GM21423 (cell line): ENCODE measurements at regions not wholly inside any gene's neighbourhood (a gene's known extent, or its start where the extent isn't known, plus 50 kb on each side); places are given as distances from the start of the nearest gene placed in this dataset.

ENCODE experiments used
- ATAC-seq: cut with Tn5 transposase; IDR thresholded peaks from one replicate; pipeline ENCODE4 v1.9.1; 2021; ENCODE audit warnings: mild to moderate bottlenecking, moderate library complexity; ENCODE audit not compliant: unreplicated experiment

- no peak for ATAC-seq
Measured at GRCh38 chr9:104009826-104010225, 84.3 kb upstream of the SMC2 start.

GRCh38 chr9:104022083-104022482 lies 72.0 kb upstream of the SMC2 start:
- no peak for ATAC-seq

GRCh38 chr9:104025104-104025503 lies 69.0 kb upstream of the SMC2 start:
- ATAC-seq: no peak

GRCh38 chr9:104025945-104026344 lies 68.2 kb upstream of the SMC2 start:
- ATAC-seq: no peak

GRCh38 chr9:104027295-104027694 lies 66.8 kb upstream of the SMC2 start:
- peak; percentile 70 for ATAC-seq

GRCh38 chr9:104028827-104029226 lies 65.3 kb upstream of the SMC2 start:
- ATAC-seq: no peak
